ENCODE measurements at regions not wholly inside any gene's neighbourhood (a gene's known extent, or its start where the extent isn't known, plus 50 kb on each side); places are given as distances from the start of the nearest gene placed in this dataset.

DNA sequence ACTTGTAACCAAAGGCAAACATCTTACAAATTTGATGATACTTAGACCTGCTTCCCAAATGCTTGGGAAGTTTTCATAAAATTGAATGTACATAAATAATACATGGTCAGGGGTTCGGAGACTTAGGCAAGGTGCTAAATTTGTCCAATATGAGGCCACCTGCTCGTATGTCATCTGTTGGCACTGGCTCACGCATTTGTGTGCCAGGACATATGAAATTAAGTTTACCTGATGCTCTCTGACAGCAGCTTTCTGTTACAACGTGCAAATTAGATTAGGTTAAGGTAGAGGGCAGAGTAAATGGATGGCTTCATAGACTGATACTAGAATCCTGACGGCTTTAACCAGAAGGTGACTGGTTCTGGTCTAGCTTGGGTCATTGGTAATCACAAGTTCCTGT lies 970.3 kb upstream of the RBFOX1 start:
- TF ChIP-seq POLR2A (IDR thresholded peaks at IDR 0.05) (no peak), POLR2AphosphoS5 (IDR thresholded peaks at IDR 0.05) (no peak)
- TF ChIP-seq, protein P1, sequence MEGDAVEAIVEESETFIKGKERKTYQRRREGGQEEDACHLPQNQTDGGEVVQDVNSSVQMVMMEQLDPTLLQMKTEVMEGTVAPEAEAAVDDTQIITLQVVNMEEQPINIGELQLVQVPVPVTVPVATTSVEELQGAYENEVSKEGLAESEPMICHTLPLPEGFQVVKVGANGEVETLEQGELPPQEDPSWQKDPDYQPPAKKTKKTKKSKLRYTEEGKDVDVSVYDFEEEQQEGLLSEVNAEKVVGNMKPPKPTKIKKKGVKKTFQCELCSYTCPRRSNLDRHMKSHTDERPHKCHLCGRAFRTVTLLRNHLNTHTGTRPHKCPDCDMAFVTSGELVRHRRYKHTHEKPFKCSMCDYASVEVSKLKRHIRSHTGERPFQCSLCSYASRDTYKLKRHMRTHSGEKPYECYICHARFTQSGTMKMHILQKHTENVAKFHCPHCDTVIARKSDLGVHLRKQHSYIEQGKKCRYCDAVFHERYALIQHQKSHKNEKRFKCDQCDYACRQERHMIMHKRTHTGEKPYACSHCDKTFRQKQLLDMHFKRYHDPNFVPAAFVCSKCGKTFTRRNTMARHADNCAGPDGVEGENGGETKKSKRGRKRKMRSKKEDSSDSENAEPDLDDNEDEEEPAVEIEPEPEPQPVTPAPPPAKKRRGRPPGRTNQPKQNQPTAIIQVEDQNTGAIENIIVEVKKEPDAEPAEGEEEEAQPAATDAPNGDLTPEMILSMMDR (IDR thresholded peaks at IDR 0.05) = no peak
- H3K36me3 ChIP-seq = no peaks in the 10 kb centered on the region
- 77% methylated on average over 5 of the region's 5 CpGs for WGBS

DNA sequence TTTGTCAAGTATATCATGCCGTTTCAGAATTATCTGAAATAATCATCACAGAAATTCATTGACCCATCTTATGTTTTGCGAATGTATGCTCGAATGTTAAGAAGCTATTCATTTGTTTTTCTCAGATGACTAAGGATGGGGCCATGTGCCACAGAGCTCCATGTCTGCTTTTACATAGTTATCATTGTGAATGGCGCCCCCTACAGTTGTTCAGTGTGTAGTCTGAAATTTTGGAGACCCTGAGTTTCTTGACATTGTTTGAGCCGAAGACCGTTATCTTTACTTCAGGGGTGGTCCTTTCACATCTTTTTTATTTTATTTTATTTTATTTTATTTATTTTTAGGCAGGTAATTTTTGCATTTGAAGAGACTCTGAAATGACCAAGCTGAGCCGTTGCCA lies 972.0 kb upstream of the RBFOX1 start:
- H3K36me3 ChIP-seq = no peaks in the 10 kb centered on the region
- 85% methylated on average over 7 of the region's 7 CpGs for WGBS
- no peak overlapping the region for H3K4me3 ChIP-seq
- DNase-seq (ENCODE audit: low spot score) = no peak
- H3K27me3 ChIP-seq (replicated peaks; ENCODE audit: insufficient read depth) = no peaks in the 10 kb centered on the region
- TF ChIP-seq, protein P1 (IDR thresholded peaks at IDR 0.05) = no peak
- TF ChIP-seq POLR2A (IDR thresholded peaks at IDR 0.05) (no peak), POLR2AphosphoS5 (IDR thresholded peaks at IDR 0.05) (no peak)
- intact Hi-C loops (cut with DNase I) = no loop called here
- no peak overlapping the region for H3K27ac ChIP-seq
- H3K9me3 ChIP-seq = no peaks in the 10 kb centered on the region
- no peaks in the 10 kb centered on the region for H3K4me1 ChIP-seq (replicated peaks)

More for the DNA sequence above, 970.3 kb upstream of the RBFOX1 start:
- H3K27ac ChIP-seq = no peak overlapping the region
- no peaks in the 10 kb centered on the region for H3K27me3 ChIP-seq (replicated peaks; ENCODE audit: insufficient read depth)
- no peaks in the 10 kb centered on the region for H3K4me1 ChIP-seq (replicated peaks)
- no peak overlapping the region for H3K4me3 ChIP-seq
- H3K9me3 ChIP-seq = no peaks in the 10 kb centered on the region
- intact Hi-C loops (cut with DNase I) = no loop called here
- no peak for DNase-seq (ENCODE audit: low spot score)

DNA sequence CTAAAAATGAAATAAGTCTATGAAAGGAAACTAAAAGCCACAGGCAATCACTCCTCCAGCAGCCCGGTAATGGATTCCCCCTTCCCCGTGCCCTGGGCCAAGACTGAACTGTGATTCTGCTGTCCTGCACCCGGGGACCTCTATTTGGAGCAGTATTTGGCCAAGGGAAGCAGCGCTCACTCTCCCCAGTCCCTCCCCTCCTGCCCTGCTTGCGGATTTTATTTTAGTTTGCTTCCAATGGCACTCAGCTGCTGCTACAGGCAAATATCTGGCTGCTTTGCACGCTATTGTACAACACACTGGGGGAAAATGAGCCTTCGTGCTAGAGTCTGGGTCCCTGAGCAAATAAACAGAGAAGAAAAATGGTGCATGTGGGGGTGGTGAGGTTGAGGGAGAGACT lies 975.7 kb upstream of the RBFOX1 start:
- Histone ChIP-seq H3K4me3 (no peak overlapping the region), H3K4me1 (replicated peaks) (no peaks in the 10 kb centered on the region), H3K27me3 (replicated peaks; ENCODE audit: insufficient read depth) (no peaks in the 10 kb centered on the region), H3K9me3 (no peaks in the 10 kb centered on the region), H3K27ac (no peak overlapping the region), H3K36me3 (no peaks in the 10 kb centered on the region)
- WGBS = 8% methylated on average over 7 of the region's 7 CpGs
- TF ChIP-seq, protein P1 (IDR thresholded peaks at IDR 0.05) = no peak
- TF ChIP-seq POLR2AphosphoS5 (IDR thresholded peaks at IDR 0.05) (no peak), POLR2A (IDR thresholded peaks at IDR 0.05) (no peak)
- DNase-seq (ENCODE audit: low spot score) = no peak
- intact Hi-C loops (cut with DNase I) = no loop called here

DNA sequence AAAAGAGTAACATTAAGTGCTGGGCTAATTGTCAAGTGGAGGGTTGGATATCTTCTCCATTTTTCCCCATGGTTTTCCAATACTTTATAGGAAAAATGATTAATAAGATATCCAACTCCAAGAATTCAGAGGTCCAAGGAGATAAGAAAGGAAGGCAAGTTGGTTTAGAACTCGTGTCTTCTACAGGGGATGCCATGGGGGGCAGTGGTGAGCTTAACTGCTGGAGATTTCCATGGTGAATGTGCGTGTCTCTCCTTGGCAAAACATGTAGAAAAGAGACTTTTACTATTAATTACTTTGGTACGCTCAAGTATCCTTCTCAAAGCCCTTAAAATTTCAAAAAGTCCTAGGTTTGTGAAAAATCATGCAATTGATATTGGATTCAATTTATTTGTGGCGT lies 982.9 kb upstream of the RBFOX1 start:
- Histone ChIP-seq H3K27me3 (replicated peaks; ENCODE audit: insufficient read depth) (no peaks in the 10 kb centered on the region), H3K9me3 (no peaks in the 10 kb centered on the region), H3K4me3 (no peak overlapping the region), H3K4me1 (replicated peaks) (no peaks in the 10 kb centered on the region), H3K36me3 (no peaks in the 10 kb centered on the region), H3K27ac (no peak overlapping the region)
- no peak for DNase-seq (ENCODE audit: low spot score)
- 75% methylated on average over 4 of the region's 4 CpGs for WGBS
- TF ChIP-seq POLR2A (IDR thresholded peaks at IDR 0.05) (no peak), POLR2AphosphoS5 (IDR thresholded peaks at IDR 0.05) (no peak)
- TF ChIP-seq, protein P1 (IDR thresholded peaks at IDR 0.05) = no peak
- intact Hi-C loops (cut with DNase I) = no loop called here

DNA sequence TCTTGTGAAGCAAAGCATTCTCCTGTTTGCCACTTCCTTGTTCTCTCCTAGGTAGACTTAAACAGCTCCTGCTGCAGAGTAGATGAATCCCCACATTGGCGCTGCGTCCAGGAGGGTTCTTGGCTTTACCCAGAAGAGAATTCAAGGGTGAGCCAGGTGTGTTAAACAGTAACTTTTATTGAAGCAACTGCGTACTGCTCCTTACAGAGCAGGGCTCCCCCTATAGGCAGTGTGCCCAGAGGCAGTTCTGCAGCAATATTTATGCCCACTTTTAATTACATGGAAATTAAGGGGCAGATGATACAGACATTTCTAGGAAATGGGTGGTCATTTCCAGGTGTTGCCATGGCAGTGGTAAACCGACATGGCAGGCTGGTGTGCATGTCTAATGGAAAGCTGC lies 987.6 kb upstream of the RBFOX1 start:
- H3K4me3 ChIP-seq = no peak overlapping the region
- no peaks in the 10 kb centered on the region for H3K36me3 ChIP-seq
- TF ChIP-seq, protein P1 (IDR thresholded peaks at IDR 0.05) = no peak
- no peak for TF ChIP-seq POLR2AphosphoS5 (IDR thresholded peaks at IDR 0.05)
- DNase-seq (ENCODE audit: low spot score) = no peak
- intact Hi-C loops (cut with DNase I) = no loop called here
- no peaks in the 10 kb centered on the region for H3K27me3 ChIP-seq (replicated peaks; ENCODE audit: insufficient read depth)
- 92% methylated on average over 4 of the region's 4 CpGs for WGBS
- H3K4me1 ChIP-seq (replicated peaks) = no peaks in the 10 kb centered on the region
- H3K9me3 ChIP-seq = no peaks in the 10 kb centered on the region
- H3K27ac ChIP-seq = no peak overlapping the region
